BE2C (cell line): ENCODE measurements at regions not wholly inside any gene's neighbourhood (a gene's known extent, or its start where the extent isn't known, plus 50 kb on each side); places are given as distances from the start of the nearest gene placed in this dataset.

ENCODE experiments used
- DNase-seq: peaks from one replicate; pipeline ENCODE4 v3.0.0-alpha.2; 2020
- H3K27me3 ChIP-seq: fragments of 250-450 bp; sonication (Bioruptor Pico); 2 replicates; pipeline ENCODE4 v1.5.1; 2020; ENCODE audit warnings: mild to moderate bottlenecking
- H3K36me3 ChIP-seq: fragments of 250-450 bp; sonication (Bioruptor Pico); 2 replicates; pipeline ENCODE4 v1.5.1; 2020; ENCODE audit warnings: mild to moderate bottlenecking
- H3K4me1 ChIP-seq: fragments of 250-450 bp; sonication (Bioruptor Pico); 2 replicates; pipeline ENCODE4 v1.5.1; 2020
- H3K4me3 ChIP-seq: 2 replicates; pipeline ENCODE4 v1.5.1; 2011; ENCODE audit warnings: low read depth, low read length
- H3K9me3 ChIP-seq: fragments of 250-450 bp; sonication (Bioruptor Pico); 2 replicates; pipeline ENCODE4 v1.5.1; 2020
- CTCF ChIP-seq: IDR thresholded peaks from 2 replicates; pipeline ENCODE4 v1.5.1; 2012; ENCODE audit warnings: mild to moderate bottlenecking, low read depth, low read length

GRCh38 chr5:89204756-89205155 lies 321.8 kb upstream of the MEF2C start:
- Histone ChIP-seq H3K9me3 (no peaks in the 10 kb centered on the region), H3K36me3 (no peaks in the 10 kb centered on the region), H3K27me3 (no peaks in the 10 kb centered on the region), H3K4me3 (no peak overlapping the region), H3K4me1 (no peaks in the 10 kb centered on the region)
- no peak for DNase-seq
- TF ChIP-seq CTCF, result no peak

- no peaks in the 10 kb centered on the region for H3K36me3 ChIP-seq
- H3K4me3 ChIP-seq, result no peak overlapping the region
- no peak for TF ChIP-seq CTCF
- H3K4me1 ChIP-seq, result no peaks in the 10 kb centered on the region
- no peaks in the 10 kb centered on the region for H3K27me3 ChIP-seq
- no peaks in the 10 kb centered on the region for H3K9me3 ChIP-seq
- no peak for DNase-seq
These were observed 320.6 kb upstream of the MEF2C start for GRCh38 chr5:89203611-89204010.

- no peaks in the 10 kb centered on the region for H3K36me3 ChIP-seq
- no peak overlapping the region for H3K4me3 ChIP-seq
These were observed 317.9 kb upstream of the MEF2C start for GRCh38 chr5:89200899-89201298.

DNA sequence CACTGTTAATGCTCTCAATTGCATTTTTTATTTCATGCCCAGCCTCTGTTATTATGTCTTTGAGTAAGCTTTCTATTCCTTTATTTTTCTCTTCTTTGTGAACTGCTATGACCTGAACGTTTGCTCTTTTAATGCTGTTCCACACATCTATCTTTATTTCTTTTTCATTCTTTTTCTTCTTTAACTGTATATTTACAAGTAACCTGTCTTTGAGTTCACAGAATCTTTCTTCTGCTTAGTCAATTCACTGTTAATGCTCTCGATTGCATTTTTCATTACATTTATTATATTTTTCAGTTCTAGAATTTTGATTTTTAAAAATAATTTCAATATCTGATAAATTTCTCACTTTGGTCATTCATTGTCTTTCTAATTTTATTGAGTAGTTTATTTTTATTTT lies 316.3 kb upstream of the MEF2C start:
- Histone ChIP-seq H3K9me3 (no peaks in the 10 kb centered on the region), H3K4me1 (no peaks in the 10 kb centered on the region), H3K36me3 (no peaks in the 10 kb centered on the region), H3K4me3 (no peak overlapping the region), H3K27me3 (no peaks in the 10 kb centered on the region)
- no peak for DNase-seq
- TF ChIP-seq CTCF, result no peak

More at GRCh38 chr5:89200899-89201298, 317.9 kb upstream of the MEF2C start:
- no peak for TF ChIP-seq CTCF
- no peak for DNase-seq
- no peaks in the 10 kb centered on the region for H3K9me3 ChIP-seq
- H3K4me1 ChIP-seq, result no peaks in the 10 kb centered on the region
- no peaks in the 10 kb centered on the region for H3K27me3 ChIP-seq

DNA sequence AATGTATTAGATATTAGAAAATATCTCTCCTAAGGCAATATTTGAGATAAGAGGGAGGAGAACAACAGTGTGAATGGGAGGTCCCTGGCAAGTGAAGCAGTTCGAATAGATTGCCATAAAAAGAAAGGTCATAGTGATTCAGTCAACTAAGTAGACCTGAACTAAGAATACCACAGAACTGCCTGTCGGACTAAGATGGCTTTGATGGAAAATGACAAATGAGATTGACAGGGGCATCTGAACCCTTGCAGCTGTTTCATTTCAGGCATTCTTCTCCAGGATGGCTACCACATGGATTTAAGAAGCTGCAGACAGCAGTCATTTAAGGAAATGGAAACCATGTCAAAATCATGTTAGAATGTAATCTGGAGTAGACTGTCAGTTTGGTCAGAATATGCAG lies 308.4 kb upstream of the MEF2C start:
- DNase-seq, result no peak
- TF ChIP-seq CTCF, result no peak
- H3K4me1 ChIP-seq, result no peaks in the 10 kb centered on the region
- H3K27me3 ChIP-seq, result no peaks in the 10 kb centered on the region
- H3K4me3 ChIP-seq, result no peak overlapping the region
- no peaks in the 10 kb centered on the region for H3K9me3 ChIP-seq
- H3K36me3 ChIP-seq, result no peaks in the 10 kb centered on the region

DNA sequence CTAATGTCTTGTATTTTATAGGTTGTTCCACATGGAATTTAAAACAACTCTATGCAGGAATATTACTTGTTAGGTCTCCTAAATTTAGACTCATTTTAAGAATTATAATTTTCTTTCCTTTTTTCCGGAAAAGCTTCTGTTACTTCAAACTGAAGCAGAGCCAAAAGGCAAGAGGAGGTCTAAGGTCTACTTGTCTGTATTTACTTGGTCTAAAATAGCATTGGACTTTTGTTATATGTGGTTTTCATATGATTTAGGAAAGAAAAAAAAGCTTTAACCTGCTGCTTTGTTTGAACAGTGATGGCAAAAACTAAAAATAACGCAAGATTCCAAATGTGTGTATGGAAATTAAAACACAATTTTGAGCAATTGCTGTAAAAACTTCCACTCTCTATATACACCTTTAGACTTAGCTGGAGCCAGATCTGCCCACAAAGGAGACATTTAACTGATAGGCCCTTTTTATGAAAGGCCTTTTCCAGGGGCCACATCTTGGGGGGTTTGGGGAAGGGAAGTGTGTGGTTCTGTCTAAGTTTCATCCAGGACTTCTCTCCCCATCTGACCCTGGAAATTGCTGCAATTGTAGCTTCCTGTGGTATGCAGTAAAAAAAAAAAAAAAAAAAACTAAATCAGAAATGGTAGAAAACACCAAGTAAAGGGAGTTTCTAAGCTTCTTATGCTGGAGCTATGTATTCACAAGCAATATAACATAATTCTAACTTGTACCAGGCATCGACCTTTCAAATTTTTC lies 307.7 kb upstream of the MEF2C start:
- Histone ChIP-seq H3K4me1 (no peaks in the 10 kb centered on the region), H3K27me3 (no peaks in the 10 kb centered on the region), H3K36me3 (no peaks in the 10 kb centered on the region), H3K9me3 (no peaks in the 10 kb centered on the region), H3K4me3 (no peak overlapping the region)
- no peak for DNase-seq
- no peak for TF ChIP-seq CTCF
